Ramos (cell line): ENCODE measurements at regions not wholly inside any gene's neighbourhood (a gene's known extent, or its start where the extent isn't known, plus 50 kb on each side); places are given as distances from the start of the nearest gene placed in this dataset.
"Not testable (repeated sequence)": the region's sequence is repeated elsewhere in the genome, so short reads cannot be mapped to it uniquely, and the experiment has no call there.

Source experiments
- in situ Hi-C: fragments of 300-500 bp; cut with MboI; formaldehyde crosslinking; loops from one replicate; pipeline ENCODE4 v1.14.3; 2022; ENCODE audit warnings: low sequenced_read_pairs; ENCODE audit not compliant: unreplicated experiment

DNA sequence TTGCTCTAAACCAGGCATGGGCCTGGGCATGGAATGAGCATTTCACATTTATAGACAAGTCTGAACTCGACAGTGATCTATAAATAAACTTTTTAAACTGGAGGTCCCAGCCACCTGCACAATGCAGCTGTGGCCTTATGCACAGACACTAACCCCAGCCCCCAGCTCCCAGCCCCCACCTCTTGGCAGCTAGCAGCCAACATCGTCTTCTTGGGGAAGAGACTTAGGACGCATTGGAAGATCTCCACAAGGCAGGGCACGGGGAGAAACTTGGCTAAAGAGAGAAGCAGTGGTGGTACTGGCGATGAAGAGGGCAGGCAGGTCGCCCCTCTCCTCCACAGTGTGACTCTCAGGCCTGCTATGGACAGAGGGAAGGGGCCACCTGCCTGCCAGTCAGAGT lies 213.2 kb downstream of the ANAPC1 start:
- in situ Hi-C loops = no loop called here

DNA sequence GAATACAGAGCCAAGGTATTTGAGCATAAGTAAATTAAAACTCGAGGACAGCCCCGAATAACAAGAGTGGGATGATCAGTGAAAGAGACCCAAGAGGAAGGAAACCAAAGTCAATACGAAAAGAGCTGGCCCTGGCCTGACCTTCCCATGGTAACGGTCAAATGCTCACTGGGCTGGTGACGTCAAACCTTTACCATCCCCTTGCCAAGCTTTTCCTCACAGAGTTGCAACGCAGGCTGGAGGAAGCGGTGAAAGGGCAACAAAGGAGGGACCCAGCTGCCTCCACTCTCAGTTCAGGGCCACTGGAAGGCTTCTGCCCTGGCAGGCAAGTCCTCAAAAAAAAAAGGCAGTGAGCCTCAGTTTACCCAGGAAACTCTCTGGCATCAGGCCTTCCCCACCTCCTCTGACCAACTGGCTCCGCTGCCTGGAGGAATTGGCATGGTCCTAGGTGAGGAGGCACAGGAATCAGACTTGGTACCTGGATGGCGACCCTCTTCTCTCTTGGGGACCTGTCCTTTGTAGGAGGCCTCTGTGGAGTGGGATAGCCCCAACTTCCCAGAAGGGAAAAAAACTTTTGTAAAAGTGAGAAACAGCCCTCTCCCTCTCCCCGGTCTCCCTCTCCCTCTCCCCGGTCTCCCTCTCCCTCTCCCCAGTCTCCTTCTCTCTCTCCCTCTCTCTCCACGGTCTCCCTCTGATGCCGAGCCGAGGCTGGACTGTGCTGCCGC lies 212.4 kb downstream of the ANAPC1 start:
- in situ Hi-C loops = no loop called here

DNA sequence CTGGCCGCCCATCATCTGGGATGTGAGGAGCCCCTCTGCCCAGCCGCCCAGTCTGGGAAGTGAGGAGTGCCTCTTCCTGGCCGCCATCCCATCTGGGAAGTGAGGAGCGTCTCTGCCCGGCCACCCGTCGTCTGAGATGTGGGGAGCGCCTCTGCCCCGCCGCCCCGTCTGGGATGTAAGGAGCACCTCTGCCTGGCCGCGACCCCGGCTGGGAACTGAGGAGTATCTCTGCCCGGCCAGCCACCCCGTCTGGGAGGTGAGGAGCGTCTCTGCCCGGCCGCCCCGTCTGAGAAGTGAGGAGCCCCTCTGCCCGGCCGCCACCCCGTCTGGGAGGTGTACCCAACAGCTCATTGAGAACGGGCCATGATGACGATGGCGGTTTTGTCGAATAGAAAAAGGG lies 211.4 kb downstream of the ANAPC1 start:
- in situ Hi-C loops = not testable (repeated sequence)

DNA sequence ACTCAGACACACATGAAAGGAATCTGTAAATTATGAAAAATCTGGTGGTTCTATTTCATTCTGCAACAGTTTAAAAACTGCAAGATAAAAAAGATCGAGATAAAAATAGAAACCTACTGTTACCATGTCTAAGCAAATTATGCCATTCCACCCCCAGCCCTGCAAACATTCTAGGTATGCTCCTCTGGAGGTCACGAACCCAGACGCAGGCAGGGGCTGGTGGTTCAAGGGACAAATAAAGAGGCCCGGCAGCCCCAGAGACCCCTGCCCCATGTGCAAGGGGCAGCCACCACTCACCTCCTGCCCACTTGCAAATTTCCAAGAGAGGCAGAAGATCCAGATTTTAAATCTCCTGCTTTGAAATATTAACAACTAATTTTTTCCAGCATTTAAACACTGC lies 210.5 kb downstream of the ANAPC1 start:
- in situ Hi-C loops = no loop called here

DNA sequence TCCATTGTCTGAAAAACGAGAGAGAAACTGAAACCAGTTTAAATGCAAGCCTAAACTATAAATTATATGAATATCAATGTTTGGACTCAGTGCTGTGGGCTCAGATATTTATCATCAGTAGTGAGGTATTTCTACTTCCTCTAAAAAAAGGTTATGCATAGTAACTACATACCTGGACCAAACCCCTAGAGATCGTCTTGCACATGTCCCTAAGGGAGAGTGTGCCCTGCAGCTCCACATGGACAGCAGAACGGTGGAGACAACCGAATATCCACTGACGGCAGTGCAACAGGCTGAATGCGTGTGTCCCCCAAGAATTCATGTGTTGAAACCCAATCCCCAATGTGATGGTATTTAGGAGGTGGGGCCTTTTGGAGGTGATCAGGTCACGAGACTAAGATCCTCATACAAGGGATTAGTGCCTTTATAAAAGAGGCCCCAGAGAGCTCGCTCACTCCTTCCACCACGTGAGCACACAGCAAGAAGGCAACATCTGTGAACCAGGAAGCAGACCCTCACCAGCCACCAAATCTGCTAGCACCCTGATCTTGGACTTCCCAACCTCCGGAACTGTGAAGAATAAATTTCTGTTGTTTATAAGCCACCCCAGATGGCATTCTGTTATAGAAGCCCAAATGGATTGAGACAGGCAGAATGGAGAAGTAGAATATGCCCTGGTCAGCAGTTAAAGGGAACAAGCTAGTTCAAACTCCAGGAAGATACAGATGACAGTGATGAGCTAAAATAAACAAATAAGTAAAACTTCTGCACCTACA lies 208.4 kb downstream of the ANAPC1 start:
- in situ Hi-C loops = no loop called here

DNA sequence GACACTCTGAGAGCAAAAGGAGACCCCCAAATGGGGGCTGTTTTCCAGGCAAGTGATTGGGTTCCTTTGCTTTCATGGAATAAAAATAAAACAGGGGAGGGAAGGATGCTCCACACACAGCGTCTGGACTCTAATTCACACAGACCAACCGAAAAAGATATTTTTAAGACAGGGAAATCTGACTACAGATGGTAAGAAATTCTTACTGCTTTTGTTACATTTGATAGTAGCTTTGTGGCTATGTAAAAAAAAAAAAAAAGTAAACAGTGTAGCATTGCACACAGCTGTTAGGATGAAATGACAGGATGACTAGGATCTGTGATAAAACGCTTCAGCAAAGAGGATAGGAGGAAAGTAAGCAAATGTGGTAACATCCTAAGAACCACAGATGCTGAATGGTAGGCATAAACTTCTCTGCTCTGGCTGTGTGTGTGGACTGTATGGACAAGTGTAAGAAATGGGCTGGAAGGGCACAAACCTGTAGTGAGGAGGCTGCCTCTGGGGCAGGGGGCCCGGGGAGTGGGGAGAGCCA lies 207.6 kb downstream of the ANAPC1 start:
- in situ Hi-C loops = no loop called here

DNA sequence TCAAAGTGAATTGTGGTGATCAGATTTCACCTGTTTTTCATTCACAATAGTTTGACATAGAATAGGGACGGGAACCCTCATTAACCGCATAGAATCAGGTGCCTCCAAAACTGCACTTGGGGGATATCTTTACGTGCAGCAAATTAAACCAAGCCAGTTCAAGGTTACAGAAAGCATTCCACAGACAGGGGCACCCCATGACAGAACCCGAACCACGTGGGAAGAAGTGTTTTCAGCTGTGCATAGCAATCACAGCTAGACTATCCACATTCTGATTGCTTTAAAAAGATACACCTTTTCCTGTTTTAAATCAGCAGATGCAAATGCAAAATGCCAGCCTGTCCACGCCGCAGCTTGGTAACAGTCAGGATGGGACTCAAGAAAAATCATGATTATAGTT lies 205.8 kb downstream of the ANAPC1 start:
- in situ Hi-C loops = no loop called here

DNA sequence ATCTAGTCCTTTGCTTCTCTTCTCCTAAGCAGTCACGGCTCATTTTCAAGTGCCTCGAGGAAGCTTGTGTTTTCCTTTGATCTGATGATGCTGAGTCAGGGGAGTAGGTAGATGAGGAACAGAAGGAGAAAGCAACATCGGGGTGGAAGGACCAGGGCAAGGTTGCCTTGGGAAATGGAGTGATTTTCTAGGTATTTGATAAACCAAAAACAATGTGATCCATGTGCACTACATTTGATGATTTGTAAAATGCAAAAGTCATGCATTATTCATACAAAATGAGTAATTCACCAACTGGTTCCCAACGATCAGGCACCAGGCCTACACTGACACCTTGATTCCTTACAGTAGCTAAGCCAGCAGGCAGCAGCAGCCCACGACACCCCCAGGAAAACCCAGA lies 205.3 kb downstream of the ANAPC1 start:
- in situ Hi-C loops = no loop called here

DNA sequence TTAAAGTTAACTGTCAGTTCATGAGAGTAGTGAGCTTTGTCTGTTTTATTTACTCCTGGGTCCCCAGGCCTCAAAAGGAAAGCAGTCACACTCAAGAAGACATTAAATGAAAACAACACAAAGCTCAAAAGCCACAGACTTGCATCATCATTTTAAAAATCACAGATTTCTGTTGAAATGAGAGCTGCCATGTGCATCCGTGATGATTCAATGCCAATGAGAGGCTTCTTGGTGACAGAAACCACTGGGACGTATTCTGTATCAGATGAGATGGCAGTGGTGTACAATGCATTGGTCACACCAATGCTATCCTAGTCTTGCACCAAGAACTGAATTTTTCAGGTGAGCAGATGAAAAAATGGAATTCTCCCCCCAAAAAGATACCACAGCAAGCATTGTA lies 204.8 kb downstream of the ANAPC1 start:
- in situ Hi-C loops = no loop called here

DNA sequence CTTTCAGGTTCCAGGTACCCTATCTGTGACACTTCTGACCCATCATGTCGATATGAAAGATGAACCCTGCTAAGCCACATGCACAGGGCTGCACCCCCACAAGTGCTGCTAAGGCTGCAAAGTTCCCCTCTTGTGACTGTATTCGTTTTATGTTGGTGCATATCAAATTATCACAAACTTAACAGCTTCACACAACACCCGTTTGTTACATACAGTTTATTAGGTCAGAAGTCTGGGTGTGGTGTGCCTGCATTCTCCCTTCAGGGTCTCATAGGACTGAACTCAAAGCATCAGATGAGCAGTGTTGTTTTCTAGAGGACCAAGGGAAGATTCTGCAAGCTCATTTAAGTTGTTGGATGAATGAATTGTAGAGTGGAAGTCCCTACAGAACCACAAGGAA lies 199.4 kb downstream of the ANAPC1 start:
- in situ Hi-C loops = no loop called here

DNA sequence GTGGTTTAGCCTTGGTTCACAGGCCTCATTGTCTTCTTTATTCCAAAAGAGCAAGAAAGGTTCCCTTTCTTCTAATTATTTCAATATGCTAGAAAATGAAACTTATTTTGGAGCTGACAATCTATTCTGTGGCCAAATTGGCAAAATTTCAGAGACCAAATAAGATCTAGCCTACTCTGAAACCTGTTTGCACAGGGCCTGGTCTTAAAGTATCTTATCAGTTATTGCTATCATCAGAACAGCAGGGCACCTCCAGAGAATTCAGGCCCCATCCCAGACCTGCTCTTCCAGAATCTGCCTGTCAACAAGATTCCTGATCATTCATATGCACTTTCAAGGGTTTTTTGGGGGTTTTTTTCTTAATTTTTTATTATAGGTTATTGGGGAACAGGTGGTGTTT lies 198.7 kb downstream of the ANAPC1 start:
- in situ Hi-C loops = no loop called here

DNA sequence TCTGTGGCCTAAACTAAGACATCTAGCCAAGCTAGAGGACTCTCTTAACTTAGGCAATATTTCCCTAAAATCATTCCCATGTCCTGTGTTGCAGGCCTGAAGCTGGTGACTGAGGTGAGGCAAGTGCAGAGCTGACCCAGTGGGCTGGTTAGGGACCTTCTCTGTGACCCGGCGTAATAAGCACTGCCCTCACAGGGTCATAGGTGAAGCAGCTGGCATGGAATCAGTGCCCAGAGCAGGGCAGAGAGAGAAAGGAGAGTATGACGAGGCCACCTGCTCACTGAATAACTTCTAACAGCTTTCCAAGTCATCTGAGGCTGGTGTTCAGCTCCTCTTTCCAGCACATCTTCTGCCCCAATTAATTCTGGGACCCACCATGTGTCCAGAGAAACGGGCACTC lies 197.0 kb downstream of the ANAPC1 start:
- in situ Hi-C loops = no loop called here

DNA sequence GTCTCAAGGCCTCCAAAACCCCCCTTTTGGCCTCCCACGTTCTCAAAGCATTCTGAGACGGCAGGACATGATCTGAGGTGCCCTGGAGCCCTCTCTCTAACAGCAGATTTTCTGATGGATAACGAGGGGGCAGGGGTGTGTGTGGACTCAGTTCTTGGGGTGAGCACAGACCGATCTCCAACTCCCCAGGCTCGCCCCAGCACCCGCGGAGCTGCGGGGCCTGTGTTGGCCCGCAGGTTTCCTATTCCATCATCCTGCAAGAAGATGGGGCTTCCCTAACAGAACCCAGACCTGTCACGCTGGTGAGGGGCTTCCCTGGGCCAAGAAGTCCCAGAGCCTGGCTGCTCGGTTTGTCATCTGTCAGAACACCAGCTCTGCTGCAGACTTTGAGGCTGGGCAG lies 196.1 kb downstream of the ANAPC1 start:
- in situ Hi-C loops = no loop called here

DNA sequence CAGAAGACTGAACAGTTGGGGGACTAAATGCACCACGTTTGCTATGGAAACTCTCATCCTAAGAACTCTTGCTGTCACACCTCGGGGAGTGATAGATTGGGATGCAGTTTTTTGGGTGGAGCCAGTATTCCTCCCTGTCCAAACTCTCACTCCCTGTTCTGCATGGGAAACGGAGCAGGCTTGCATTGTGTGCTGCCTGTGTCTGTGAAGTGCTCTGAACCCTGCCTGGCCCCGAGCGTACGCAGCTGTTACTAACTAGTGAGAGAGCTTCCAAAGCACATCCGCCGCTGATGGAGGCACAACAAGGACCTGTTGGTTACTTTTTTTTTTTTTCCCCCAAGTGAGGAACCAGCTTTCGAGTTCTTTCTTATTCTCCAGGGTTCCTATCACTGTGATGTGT lies 195.5 kb downstream of the ANAPC1 start:
- in situ Hi-C loops = no loop called here

DNA sequence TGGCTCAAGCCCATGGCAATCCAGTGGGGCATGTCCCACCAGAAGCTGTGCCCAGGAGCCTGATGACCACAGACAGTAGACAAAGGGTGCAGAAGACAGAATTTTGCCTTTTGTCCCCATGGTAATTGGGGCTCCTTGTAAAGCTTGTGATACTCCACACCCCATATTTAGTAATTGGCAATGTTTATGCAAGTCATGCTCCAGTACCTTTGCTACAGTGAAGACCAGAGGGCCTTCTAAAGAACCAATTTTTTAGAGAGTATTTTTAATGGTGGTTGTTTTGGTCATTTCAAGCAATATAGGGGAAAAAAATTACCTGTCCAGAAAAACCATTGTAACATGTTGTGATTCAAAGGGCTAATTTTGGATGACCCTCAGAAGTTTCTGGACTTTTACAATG lies 194.8 kb downstream of the ANAPC1 start:
- in situ Hi-C loops = no loop called here

DNA sequence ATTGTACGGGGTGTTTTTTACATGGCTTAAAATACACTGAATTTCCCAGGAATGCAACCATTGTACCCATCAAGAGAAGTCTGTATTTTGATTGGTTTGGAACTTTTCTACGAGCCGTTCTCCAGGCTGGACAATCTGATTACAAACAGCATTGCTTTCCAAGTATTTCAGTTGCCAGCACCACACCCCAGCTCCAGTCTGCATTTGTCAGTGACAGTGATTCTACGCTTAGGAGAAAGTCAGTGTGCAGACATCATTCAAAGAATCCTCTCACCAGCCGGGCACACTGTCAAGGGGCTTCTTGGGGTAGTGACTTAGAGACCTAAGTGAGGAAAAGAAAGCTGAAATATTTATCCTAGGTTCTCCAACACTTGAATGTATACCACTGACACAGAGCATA lies 194.1 kb downstream of the ANAPC1 start:
- in situ Hi-C loops = no loop called here

DNA sequence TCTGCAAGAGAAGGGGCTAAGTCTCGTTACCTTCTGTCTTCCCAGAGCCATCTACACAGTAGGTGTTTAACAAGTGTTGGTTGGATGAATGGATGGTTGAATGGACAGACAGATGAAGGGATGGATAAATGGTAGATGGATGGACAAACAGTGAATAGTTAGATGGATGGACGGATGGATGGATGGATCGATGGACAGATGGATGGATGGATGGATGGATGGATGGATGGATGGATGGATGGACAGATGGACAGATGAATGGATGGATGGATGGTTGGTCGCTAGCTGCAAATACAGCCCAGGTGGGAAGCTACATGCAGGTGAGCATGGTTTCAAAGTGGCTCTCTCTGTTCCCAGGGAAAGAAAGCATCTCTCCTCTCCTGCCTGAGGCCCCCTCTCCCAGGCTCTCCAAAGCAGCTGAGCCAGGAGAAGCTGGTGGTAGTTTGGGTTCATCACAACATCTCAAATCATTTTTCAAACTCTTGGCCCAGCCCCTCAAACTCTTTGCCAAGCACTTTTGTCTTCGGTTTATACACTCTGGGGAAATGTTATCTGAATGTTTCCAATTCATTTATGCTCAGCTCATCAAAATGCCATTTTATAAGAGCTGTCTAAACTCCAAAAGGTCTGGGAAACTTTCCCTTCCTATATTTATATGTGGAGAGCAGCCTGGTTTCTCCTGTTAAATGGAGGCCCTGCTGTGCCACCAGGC lies 192.7 kb downstream of the ANAPC1 start:
- in situ Hi-C loops = no loop called here

DNA sequence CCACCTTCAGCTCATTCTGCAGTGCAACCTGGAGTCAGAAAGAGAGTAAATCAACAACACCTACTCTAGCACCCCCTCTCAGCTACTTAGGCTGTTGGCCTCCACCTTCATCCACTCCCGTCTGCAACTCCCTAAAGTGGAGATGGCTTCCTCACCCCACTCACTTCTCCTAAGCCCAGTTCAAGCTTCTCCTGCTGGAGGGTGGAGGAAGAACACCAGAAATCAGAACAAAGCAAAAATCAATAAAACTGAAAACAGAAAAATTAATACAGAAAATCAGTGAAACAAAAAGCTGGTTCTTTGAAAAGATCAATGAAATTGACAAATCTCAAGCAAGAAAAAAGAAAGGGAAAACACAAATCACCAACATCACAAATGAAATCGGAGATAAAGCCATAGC lies 191.7 kb downstream of the ANAPC1 start:
- in situ Hi-C loops = no loop called here

DNA sequence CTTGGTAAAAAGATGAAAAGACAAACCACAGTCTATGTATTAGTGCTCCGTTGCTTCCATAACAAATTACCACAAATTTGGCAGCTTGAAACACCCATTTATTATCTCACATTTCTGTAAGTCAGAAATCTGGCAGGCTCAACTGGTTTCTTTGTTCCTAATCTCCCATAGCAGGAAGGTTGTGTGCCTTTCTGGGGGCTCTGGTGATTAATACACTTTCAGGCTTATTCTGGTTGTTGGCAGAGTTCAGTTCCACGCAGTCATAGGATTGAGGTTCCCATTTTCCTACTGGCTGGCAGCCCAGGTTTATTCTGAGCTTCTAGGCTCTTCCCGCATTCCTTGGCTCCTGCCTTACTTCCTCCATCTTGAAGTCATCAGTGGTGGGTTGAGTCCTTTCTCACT lies 189.3 kb downstream of the ANAPC1 start:
- in situ Hi-C loops = no loop called here

DNA sequence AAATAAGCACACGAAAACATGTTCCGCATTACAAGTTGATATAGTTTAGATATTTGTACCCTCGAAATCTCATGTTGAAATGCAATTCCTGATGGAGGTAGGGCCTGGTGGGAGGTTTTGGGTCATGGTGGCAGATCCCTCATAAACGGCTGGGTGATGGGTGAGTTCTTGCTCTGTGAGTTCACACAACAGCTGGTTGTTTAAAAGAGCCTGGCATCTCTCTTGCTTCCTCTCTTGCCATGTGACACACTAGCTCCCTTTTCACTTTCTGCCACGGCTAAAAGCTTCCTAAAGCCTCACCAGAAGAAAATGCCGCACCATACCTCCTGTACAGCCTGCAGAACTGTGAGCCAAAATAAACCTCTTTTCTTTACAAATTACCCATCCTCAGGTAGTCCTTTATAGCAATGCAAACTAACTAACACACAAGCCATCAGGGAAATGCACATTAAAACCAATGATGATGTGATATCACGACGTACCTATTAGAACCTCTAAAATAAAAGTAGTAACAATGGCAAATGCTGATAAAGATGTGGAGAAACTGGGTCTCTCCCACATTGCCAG lies 188.5 kb downstream of the ANAPC1 start:
- in situ Hi-C loops = no loop called here

DNA sequence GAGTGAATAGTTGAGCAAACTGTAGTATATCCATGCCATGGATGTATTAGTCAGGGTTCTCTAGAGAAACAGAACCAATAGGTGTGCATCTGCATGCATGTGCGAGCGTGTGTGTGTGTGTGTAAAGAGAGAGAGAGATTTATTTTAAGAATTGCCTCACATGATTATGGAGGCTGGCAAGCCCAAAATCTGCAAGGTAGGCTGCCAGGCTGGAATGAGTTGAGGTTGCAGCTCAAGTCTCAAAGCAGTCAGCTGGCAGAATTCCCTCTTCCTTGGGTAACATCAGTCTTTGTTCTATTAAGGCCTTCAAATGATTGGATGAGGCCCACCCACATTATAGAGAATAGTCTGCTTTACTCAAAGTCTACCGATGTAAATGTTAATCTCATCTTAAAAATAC lies 187.8 kb downstream of the ANAPC1 start:
- in situ Hi-C loops = no loop called here
